Activated B cell treated with CpG ODN at 0.5 μM for 24 hours (primary cell): ENCODE measurements at regions not wholly inside any gene's neighbourhood (a gene's known extent, or its start where the extent isn't known, plus 50 kb on each side); places are given as distances from the start of the nearest gene placed in this dataset.

Source experiments
- ATAC-seq: fragments of 200-7000 bp; cut with Tn5 transposase; one replicate; pipeline ENCODE4 v1.10.0; 2021; ENCODE audit warnings: low read depth, mild to moderate bottlenecking, moderate library complexity
- CTCF ChIA-PET: fragments of 350-600 bp; sonication (Branson Sonifier 250); formaldehyde crosslinking; loops from one replicate; lab custom pipeline; 2021; ENCODE audit warnings: antibody characterized with exemption; lab: Charles Lee
- POLR2A ChIA-PET: fragments of 350-600 bp; sonication (Branson Sonifier 250); formaldehyde crosslinking; loops from one replicate; lab custom pipeline; 2021; ENCODE audit warnings: antibody characterized with exemption; lab: Charles Lee
- DNase-seq: peaks from one replicate; pipeline ENCODE4 v3.0.0; 2022
- H3K27ac Mint-ChIP-seq: one replicate; pipeline ENCODE4 v1.8.0; 2020; ENCODE audit warnings: mixed read lengths
- H3K27me3 Mint-ChIP-seq: one replicate; pipeline ENCODE4 v1.8.0; 2021; ENCODE audit warnings: mixed read lengths
- H3K36me3 Mint-ChIP-seq: one replicate; pipeline ENCODE4 v1.8.0; 2021; ENCODE audit warnings: low read depth, mixed read lengths
- H3K4me1 Mint-ChIP-seq: one replicate; pipeline ENCODE4 v1.8.0; 2021; ENCODE audit warnings: mixed read lengths
- H3K4me3 Mint-ChIP-seq: one replicate; pipeline ENCODE4 v1.8.0; 2020; ENCODE audit warnings: mild to moderate bottlenecking, mixed read lengths
- H3K9me3 Mint-ChIP-seq: one replicate; pipeline ENCODE4 v1.8.0; 2020; ENCODE audit warnings: mixed read lengths
- intact Hi-C: fragments of 100-400 bp; cut with micrococcal nuclease; formaldehyde crosslinking; loops from one replicate; pipeline ENCODE4 v1.15.1; 2024
- TF ChIP-seq, protein P1 (sequence below): fragments of 200-600 bp; IDR thresholded peaks from one replicate; pipeline ENCODE4 v1.8.0; 2022; ENCODE audit warnings: antibody characterized with exemption, mild to moderate bottlenecking

DNA sequence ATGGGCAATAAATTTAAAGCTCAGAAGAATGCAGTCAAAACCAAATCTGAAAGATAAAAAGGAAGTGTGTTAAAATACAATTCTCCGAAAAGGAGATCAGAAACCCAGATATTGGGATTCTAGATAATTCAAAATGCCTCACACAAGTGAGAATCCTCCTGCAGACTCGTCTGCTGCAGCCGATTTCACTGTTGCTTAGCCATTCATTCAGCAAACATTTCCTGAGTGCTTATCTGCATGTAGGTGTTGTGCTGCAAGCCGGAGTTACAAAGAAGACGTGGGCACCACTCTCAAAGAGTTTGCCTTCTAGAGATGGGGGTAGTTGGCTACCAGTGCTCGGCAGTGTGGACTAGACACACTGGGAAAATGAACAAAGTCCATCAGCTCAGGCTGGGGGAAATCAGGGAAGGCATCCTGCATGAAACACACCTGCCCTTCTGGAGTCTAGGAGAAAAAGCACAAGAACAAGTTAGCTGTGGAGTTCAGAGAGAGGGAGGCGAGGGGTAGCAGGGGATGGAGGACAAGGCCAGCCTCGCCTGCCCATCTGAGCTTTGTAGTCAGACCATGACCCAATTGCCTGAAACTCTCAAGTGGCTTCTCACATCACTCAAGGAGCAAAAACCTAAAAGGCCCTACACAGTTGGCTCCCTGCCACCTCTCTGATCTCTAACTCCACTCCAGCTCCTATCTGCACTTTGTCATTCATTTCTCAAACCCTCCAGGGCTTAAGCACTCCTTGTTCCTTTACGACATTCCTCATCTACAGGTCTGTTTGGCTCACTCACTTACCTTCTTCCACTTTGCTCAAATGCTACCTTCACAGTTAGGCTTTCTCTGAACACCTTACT, 310.0 kb upstream of the DDHD1 start:
- Mint-ChIP-seq H3K27ac (no peak overlapping the region), H3K4me3 (no peak overlapping the region), H3K27me3 (peaks cover 5% of the 10 kb centered on the region), H3K4me1 (no peaks in the 10 kb centered on the region), H3K36me3 (no peaks in the 10 kb centered on the region), H3K9me3 (no peaks in the 10 kb centered on the region)
- POLR2A ChIA-PET: no interaction called here
- DNase-seq (no peak), ATAC-seq (no peak)
- CTCF ChIA-PET: no interaction called here
- intact Hi-C loops: no loop called here
- TF ChIP-seq, protein P1, sequence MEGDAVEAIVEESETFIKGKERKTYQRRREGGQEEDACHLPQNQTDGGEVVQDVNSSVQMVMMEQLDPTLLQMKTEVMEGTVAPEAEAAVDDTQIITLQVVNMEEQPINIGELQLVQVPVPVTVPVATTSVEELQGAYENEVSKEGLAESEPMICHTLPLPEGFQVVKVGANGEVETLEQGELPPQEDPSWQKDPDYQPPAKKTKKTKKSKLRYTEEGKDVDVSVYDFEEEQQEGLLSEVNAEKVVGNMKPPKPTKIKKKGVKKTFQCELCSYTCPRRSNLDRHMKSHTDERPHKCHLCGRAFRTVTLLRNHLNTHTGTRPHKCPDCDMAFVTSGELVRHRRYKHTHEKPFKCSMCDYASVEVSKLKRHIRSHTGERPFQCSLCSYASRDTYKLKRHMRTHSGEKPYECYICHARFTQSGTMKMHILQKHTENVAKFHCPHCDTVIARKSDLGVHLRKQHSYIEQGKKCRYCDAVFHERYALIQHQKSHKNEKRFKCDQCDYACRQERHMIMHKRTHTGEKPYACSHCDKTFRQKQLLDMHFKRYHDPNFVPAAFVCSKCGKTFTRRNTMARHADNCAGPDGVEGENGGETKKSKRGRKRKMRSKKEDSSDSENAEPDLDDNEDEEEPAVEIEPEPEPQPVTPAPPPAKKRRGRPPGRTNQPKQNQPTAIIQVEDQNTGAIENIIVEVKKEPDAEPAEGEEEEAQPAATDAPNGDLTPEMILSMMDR: no peak

DNA sequence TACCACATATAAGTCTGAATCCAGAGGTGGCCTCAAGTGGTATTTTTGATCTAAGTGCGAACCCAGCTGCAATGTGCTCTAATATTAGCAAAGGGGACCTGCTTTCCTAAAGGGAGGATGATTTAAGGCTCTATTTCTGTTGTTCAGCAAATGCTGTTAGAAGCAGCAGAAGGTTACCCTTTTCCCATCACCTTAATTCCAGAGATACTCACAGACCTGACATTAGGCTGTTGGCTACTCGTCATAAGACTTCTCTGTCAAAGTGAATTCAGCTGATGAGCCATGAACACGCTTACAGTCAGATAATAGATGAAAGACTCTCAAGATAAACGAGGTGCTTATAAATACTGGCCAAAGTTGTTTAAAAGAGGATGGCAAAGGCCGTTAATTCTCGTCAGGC, 308.7 kb upstream of the DDHD1 start:
- no peak for ATAC-seq
- DNase-seq: no peak
- H3K9me3 Mint-ChIP-seq: no peaks in the 10 kb centered on the region
- no peaks in the 10 kb centered on the region for H3K4me1 Mint-ChIP-seq
- TF ChIP-seq, protein P1: no peak
- no peak overlapping the region for H3K27ac Mint-ChIP-seq
- ChIA-PET POLR2A (no interaction called here), CTCF (no interaction called here)
- H3K36me3 Mint-ChIP-seq: no peaks in the 10 kb centered on the region
- H3K4me3 Mint-ChIP-seq: no peak overlapping the region
- intact Hi-C loops: no loop called here
- peaks cover 5% of the 10 kb centered on the region for H3K27me3 Mint-ChIP-seq

DNA sequence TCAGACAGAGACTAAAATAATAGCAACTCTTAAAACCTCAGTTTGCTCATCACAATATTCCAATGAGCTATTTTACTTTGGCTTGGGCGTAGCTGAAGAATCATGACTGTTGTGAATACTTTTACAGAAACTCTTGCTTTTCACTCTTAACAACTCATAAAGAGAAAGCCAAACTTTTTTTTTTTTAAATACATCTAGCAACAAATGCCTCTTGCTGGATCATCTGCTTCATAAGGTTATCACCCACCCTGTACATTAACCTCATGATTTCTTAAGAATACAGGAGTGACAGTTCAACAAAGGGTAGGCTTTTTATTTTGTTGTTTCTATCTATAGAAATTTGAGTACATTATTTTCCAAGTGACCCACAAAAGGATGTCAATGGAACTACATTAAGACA, 307.4 kb upstream of the DDHD1 start:
- Mint-ChIP-seq H3K4me1 (no peaks in the 10 kb centered on the region), H3K9me3 (no peaks in the 10 kb centered on the region), H3K27me3 (peaks cover 5% of the 10 kb centered on the region), H3K36me3 (no peaks in the 10 kb centered on the region), H3K27ac (no peak overlapping the region), H3K4me3 (no peak overlapping the region)
- ChIA-PET POLR2A (no interaction called here), CTCF (no interaction called here)
- intact Hi-C loops: no loop called here
- TF ChIP-seq, protein P1: no peak
- DNase-seq (no peak), ATAC-seq (no peak)

DNA sequence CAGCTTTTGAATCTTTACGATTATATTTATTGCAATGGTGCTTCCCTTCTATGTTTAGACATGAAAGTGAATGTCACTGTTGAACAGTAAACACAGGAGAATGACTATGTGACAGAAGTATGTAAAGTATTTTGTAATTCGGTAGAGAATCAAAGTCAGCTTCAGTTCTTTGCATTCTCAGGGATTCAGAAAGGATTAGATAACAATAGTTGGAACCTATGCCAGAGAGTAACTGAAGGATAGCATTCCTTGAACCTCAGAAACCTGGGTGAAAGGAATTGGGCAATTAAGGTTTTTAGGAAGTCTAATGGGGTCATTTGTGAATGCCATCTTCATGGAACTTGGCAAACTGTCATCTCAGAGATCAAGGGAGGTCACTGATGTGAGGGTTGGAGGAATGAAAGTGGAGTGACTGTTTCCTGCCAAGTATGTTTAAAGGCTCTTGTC, 305.3 kb upstream of the DDHD1 start:
- H3K9me3 Mint-ChIP-seq: no peaks in the 10 kb centered on the region
- H3K27ac Mint-ChIP-seq: no peak overlapping the region
- H3K4me1 Mint-ChIP-seq: no peaks in the 10 kb centered on the region
- peaks cover 7% of the 10 kb centered on the region for H3K27me3 Mint-ChIP-seq
- ATAC-seq: no peak
- TF ChIP-seq, protein P1: no peak
- ChIA-PET CTCF (no interaction called here), POLR2A (no interaction called here)
- no peaks in the 10 kb centered on the region for H3K36me3 Mint-ChIP-seq
- intact Hi-C loops: no loop called here
- H3K4me3 Mint-ChIP-seq: no peak overlapping the region
- DNase-seq: no peak

- H3K27me3 Mint-ChIP-seq: peaks cover 7% of the 10 kb centered on the region
Measured at GRCh38 chr14:53456931-53457330, 303.8 kb upstream of the DDHD1 start.

More at GRCh38 chr14:53456931-53457330, 303.8 kb upstream of the DDHD1 start:
- TF ChIP-seq, protein P1: no peak
- Mint-ChIP-seq H3K36me3 (no peaks in the 10 kb centered on the region), H3K4me1 (no peaks in the 10 kb centered on the region), H3K4me3 (no peak overlapping the region), H3K27ac (no peak overlapping the region), H3K9me3 (no peaks in the 10 kb centered on the region)
- CTCF ChIA-PET: no interaction called here
- ATAC-seq: no peak
- intact Hi-C loops: no loop called here
- POLR2A ChIA-PET: no interaction called here
- no peak for DNase-seq
